Stimulated activated CD8-positive, alpha-beta memory T cell treated with anti-CD3 and anti-CD28 coated beads, Interleukin-15, amount 100 ng/mL, for 4 hours (primary cell): ENCODE measurements at regions not wholly inside any gene's neighbourhood (a gene's known extent, or its start where the extent isn't known, plus 50 kb on each side); places are given as distances from the start of the nearest gene placed in this dataset.

Experiments
- DNase-seq, 2 donors: peaks; one replicate each; pipeline ENCODE4 v3.0.0-alpha.2; 2020; ENCODE audit warnings: low read depth in 2 of 2

GRCh38 chr16:80041410-80041809, 440.9 kb upstream of the MAF start:
- DNase-seq: no peak

- no peak for DNase-seq
Observed at GRCh38 chr16:80040814-80041213, 440.3 kb upstream of the MAF start.

- DNase-seq: no peak
Observed at GRCh38 chr16:80040413-80040812, 439.9 kb upstream of the MAF start.

DNA sequence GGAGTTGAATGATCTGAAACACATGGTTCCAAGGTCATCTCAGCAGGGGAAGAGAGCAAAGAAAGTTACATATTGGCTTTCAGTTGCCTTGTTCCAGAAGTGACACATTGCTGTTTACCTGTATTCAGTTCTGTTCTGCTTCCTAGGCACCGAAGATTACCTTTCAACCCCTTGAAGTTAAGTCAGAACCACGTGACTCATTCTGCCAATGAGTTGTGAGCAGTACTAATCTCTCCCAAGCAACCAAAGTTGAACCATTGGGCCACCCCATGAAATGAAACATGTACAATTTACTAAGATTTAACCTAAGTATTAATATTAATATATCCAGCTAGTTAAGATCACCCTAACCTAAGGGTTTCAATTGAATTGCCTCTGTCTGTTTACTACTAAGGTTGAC, 439.2 kb upstream of the MAF start:
- no peak for DNase-seq

DNA sequence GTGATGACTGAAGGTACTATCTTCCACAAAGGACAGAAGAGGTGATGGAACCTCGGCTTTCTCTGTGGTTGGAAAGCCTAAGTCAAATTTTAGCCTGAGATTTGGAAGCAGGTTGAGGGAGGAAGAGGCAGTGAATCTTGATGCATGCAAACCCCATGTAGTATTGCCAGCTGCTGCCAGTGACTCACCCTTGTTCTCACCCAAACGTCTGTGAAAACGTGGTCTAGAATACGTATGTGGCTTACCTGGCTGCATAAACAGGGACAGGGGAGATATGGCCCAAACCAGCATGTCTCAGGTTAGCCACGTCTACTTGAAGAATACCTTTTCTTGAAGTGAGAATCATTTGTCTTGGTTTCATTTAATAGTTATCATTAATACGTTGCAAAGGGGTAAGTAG, 438.0 kb upstream of the MAF start:
- no peak for DNase-seq

- DNase-seq: no peak
Observed at GRCh38 chr16:80034948-80035663, 434.6 kb upstream of the MAF start.

DNA sequence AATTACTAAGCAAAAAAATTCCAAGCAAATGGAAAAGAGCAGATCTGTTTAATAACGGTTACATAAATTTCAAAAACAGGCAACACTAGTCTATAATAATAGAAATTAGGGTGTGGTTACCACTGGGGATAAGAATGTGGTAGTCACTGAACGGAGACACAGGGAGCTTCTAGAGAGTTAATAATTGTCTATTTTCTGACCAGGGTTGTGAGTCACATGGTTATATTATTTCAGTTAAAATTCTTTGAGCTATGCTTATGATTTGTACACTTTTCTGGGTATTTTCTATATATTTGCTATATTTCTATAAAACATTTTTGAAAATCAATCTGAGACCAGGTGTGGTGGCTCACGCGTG, 433.9 kb upstream of the MAF start:
- DNase-seq: no peak

- no peak for DNase-seq
Observed at GRCh38 chr16:80033783-80034468, 433.4 kb upstream of the MAF start.

DNA sequence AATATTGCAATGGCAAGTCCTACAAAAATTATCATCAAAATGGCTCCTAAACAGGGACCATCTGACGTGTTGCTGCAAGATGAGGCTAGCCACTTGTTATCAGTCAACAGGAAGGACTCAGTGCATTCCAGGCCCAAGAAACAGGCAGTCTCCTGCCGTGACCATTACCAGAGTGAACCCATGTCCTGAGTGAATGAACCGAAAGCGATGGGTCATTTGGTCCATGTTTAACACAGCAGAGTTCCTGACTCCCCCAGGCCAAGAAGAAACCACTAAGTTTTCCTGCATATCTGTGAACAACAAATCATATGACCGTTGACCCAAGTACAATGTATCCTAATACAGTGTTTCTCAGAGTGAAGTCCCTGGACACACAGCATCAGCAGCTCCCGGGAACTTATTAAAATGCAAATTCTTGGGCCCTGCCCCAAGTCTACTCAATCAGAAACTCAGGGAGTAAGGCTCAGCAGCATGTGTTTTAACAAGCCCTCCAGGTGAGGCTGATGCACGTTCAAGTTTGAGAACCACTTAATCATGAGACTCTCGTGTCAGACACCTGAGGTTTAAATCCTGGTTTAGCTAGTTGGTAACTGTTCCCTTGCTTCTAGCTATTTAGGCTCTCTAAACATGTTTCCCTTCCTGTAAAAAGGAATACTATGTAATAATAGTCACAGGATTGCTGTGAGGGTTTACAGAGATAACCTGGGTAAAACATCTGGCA, 429.4 kb upstream of the MAF start:
- no peak for DNase-seq

DNA sequence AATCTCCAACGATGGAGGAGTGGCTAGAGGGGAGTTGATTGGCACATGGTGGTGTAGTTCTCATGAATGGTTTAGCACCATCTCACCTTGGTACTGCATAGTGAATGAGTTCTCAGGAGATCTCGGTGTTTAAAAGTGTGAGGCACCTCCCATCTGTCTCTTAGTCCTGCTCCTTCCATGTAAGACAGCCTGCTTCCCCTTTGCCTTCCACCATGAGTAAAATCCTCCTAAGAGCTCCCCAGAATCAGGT, 428.8 kb upstream of the MAF start:
- no peak for DNase-seq

DNA sequence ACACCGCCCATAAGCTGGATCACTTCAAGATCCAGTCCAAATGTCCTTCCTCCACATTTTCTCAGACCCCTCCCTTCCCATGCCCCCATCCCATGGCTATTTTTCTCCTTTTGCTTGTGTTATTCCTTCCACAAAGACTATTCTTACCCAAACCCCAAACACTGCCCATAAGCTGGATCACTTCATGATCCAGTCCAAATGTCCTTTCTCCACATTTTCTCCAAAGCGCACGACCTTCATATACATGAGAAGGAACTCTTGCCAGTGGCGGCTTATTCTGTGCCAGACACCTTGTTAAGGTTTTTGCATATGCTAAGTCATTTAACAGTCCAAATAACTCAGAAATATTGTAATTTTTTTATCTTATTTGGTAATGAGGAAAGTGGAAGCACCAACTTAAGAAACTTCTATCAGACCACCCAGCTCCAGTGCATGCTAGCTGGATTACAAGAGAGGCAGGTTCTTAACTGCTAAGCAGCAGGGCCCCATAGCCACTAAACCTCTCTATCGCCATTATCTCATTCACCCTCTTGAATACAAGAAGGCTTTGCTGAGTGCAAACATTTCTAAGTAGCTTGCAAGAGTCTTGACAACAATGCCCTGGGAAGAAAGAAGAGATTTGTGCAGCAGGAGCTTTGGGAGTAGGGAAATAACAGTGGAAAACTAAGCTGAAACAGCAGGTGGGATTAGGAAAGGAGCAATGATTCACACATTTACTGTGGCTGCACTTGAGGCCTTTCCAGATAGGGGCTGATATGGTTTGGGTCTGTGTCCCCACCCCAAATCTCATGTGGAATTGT, 428.2 kb upstream of the MAF start:
- DNase-seq: no peak

DNA sequence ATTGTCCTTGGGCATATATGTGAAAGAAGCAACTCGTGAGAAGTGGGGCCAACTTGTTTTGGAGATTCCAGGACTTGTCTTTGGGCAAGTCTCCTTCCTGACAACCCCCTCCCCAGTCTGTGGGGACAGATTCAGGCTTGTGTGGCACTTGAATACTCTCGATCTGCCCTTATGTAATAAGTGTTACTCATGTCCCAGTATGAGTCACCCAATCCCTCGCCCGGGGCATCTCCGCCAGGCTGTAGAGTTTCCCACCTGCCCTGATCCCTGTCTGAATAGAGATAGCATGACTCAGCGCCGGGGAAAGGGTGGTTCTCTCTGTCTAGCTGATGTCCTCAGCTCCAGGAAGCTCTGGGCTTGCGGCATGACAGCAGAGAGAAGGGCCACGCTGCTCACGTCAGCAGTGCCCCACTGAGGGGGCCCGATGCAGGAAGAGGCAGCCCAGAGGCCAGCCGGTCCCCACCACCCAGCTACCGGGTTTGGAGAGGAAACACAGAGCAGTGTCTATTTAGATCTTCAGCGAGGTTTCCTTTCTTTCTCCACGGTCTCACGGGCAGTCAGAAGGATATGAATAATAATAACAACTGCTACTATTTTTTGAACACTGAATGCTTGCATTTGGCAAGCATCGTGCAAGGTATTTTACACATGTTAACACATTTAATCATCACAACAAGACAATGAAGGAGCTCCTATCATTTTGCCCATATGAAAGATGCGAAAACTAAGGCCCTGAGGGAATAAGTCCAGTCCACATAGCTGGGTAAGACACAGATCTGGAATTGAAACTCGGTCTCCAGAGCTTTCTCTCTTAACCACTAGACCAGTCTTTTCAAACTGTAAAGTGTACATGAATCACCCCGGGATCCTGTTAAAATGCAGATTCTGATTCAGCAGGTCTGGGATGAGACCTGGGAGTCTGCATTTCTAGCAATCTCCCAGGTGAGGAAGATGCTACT, 426.7 kb upstream of the MAF start:
- peak; percentile 27 to 34 for DNase-seq

- DNase-seq: no peak
Observed at GRCh38 chr16:80025236-80025635, 424.7 kb upstream of the MAF start.

- no peak for DNase-seq
Observed at GRCh38 chr16:80024443-80024842, 423.9 kb upstream of the MAF start.

GRCh38 chr16:80023865-80024264, 423.3 kb upstream of the MAF start:
- DNase-seq: no peak

- no peak for DNase-seq
Observed at GRCh38 chr16:80019395-80019794, 418.9 kb upstream of the MAF start.

GRCh38 chr16:80018466-80018865, 417.9 kb upstream of the MAF start:
- DNase-seq: no peak

GRCh38 chr16:80016731-80017326, 416.3 kb upstream of the MAF start:
- no peak for DNase-seq

GRCh38 chr16:80015566-80015965, 415.0 kb upstream of the MAF start:
- no peak for DNase-seq

DNA sequence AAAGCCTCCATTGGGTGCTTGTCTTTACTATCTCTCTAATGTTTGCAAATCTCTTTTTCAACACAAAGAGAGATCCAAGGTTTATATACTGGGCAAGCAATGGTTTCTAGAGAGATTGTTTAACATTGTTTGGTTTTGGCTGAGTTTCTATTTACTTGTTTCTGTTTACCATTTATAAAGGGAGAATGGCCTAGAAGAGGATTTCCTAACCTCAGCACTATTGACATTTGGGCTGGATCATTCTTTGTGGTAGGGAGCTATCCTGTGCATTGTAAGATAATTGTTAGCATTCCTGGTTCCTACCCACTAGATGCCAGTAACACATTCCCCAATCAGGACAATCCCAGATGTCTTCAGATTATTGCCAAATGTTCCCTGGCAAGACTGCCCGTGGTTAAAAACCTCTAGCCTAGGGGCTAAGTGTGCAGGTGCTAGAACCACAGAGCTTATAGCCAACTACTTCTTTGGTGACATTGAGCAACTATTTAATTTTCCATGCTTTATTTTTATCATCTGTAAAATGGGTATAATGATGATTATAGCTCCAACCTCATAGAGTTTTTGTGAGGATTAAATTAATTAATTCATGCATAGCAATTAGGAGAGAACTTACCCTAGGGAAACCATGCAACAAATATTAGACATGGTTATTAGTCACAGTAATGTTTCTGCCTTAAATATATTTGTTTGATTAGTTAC, 413.9 kb upstream of the MAF start:
- DNase-seq: no peak
